Smooth muscle cell (in vitro differentiated cells): ENCODE measurements at regions not wholly inside any gene's neighbourhood (a gene's known extent, or its start where the extent isn't known, plus 50 kb on each side); places are given as distances from the start of the nearest gene placed in this dataset.

Experiments used
- DNase-seq: peaks from one replicate; lab custom pipeline; 2025; ENCODE audit not compliant: unreplicated experiment; lab: John Stamatoyannopoulos, UW
- H2AFZ ChIP-seq: fragments of 200-600 bp; sonication (generic); 2 replicates; pipeline ENCODE4 v1.6.0; 2016; ENCODE audit warnings: antibody characterized with exemption, low read depth, mild to moderate bottlenecking
- H3F3A ChIP-seq: fragments of 200-600 bp; sonication (generic); 2 replicates; pipeline ENCODE4 v1.6.0; 2017; ENCODE audit warnings: antibody characterized with exemption, low read depth
- H3K27ac ChIP-seq: fragments of 200-600 bp; sonication (generic); 2 replicates; pipeline ENCODE4 v1.5.1; 2016; ENCODE audit warnings: low read depth, mild to moderate bottlenecking
- H3K27me3 ChIP-seq: fragments of 200-600 bp; sonication (generic); 2 replicates; pipeline ENCODE4 v1.6.1; 2016; ENCODE audit warnings: low read depth, mild to moderate bottlenecking
- H3K36me3 ChIP-seq: fragments of 200-600 bp; sonication (generic); 2 replicates; pipeline ENCODE4 v1.5.1; 2016; ENCODE audit warnings: low read depth
- H3K4me1 ChIP-seq: fragments of 200-600 bp; sonication (generic); 2 replicates; pipeline ENCODE4 v1.5.1; 2016; ENCODE audit warnings: low read depth
- H3K4me2 ChIP-seq: fragments of 200-600 bp; sonication (generic); 2 replicates; pipeline ENCODE4 v1.6.0; 2016; ENCODE audit warnings: mild to moderate bottlenecking
- H3K4me3 ChIP-seq: fragments of 200-600 bp; sonication (generic); 2 replicates; pipeline ENCODE4 v1.5.1; 2016; ENCODE audit warnings: mild to moderate bottlenecking
- H3K79me2 ChIP-seq: fragments of 200-600 bp; sonication (generic); 2 replicates; pipeline ENCODE4 v1.6.0; 2016; ENCODE audit warnings: low read depth, mild to moderate bottlenecking
- H3K9ac ChIP-seq: fragments of 200-600 bp; sonication (generic); 2 replicates; pipeline ENCODE4 v1.6.0; 2016; ENCODE audit warnings: low read depth
- H3K9me3 ChIP-seq: fragments of 200-600 bp; sonication (generic); replicated peaks from 2 replicates; pipeline ENCODE4 v1.5.1; 2016; ENCODE audit warnings: low read depth
- H4K20me1 ChIP-seq: fragments of 200-600 bp; sonication (generic); 2 replicates; pipeline ENCODE4 v1.6.0; 2016; ENCODE audit warnings: low read depth
- CTCF ChIP-seq: fragments of 200-600 bp; sonication (generic); IDR thresholded peaks from 2 replicates; pipeline ENCODE4 v1.5.1; 2017; ENCODE audit warnings: borderline replicate concordance, mild to moderate bottlenecking, antibody characterized with exemption; ENCODE audit not compliant: insufficient read depth, poor library complexity, severe bottlenecking
- WGBS: methylation state at CpG from one replicate; pipeline ENCODE4 v1.1.7; 2016; ENCODE audit warnings: low lambda C conversion rate; 5-methylcytosine and 5-hydroxymethylcytosine counted together

DNA sequence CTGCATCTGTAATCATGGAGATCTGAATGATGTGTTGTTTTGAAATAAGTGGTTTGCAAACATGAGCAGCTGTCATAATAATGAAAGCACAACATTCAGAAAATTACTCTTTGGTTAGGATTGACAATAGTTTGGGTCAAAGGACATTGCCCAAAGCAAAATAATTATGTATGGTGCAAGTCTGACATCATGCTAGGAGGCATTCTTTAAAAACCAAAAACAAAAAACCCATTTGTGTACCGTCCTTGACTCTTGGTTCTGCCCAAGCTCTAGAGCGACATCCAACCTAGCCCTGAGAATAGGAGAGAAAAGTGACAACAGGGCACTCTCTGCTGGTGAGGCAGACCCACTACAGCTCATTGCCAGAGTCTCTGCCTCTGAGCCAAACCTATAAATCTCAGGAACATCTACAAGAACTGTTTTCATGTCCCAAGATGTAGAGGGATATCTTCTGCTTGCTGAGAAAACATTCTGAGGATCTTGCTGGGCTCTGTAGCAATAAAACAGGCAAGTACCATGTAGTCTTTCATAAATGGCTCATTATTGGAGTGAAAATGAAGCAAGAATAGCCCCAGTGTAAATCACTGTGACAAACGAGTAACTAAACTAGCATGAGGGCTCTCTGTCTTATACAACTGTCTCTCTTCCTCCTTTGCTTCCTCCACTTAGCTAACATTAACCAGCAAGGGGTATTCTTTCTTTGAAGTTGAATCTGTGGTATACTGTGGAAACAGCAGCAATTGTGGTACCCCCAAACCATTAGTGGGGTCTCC is 266.8 kb upstream of the CXCR4 start:
- no peaks in the 10 kb centered on the region for H3K79me2 ChIP-seq
- H3K9ac ChIP-seq = no peak overlapping the region
- H3K4me2 ChIP-seq = no peak overlapping the region
- H3K4me1 ChIP-seq = no peaks in the 10 kb centered on the region
- WGBS = 43% methylated on average over 3 of the region's 3 CpGs
- H2AFZ ChIP-seq = peak overlapping the region; percentile 66
- DNase-seq = no peak
- H3K4me3 ChIP-seq = no peak overlapping the region
- peak; percentile 67 for TF ChIP-seq CTCF
- no peak overlapping the region for H3K27ac ChIP-seq
- H4K20me1 ChIP-seq = no peaks in the 10 kb centered on the region
- H3K27me3 ChIP-seq = no peaks in the 10 kb centered on the region
- H3F3A ChIP-seq = no peaks in the 10 kb centered on the region
- H3K9me3 ChIP-seq = no peaks in the 10 kb centered on the region
- H3K36me3 ChIP-seq = no peaks in the 10 kb centered on the region

DNA sequence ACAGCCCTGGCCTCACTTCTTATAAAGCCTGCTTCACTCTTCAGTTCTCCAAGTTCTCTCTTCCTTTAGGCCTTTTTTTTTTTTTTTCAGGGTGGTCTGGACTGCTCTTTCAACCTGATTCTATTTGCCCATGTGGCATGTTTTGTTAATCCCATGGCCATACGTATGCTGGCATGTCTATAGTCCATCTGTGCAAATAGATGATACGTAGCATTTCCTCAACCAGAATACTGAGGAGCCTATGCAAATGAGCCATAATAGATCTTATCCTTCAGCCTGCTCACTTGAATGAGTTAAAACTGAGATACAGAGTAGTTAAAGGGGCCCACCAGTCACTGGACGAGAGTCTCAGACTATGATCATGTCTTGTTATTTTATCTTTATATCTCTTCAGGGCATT is 265.2 kb upstream of the CXCR4 start:
- Histone ChIP-seq H3K36me3 (no peaks in the 10 kb centered on the region), H3K9ac (no peak overlapping the region), H3K4me1 (no peaks in the 10 kb centered on the region), H4K20me1 (no peaks in the 10 kb centered on the region), H3K4me2 (no peak overlapping the region), H3K4me3 (no peak overlapping the region), H3F3A (no peaks in the 10 kb centered on the region), H3K27me3 (no peaks in the 10 kb centered on the region), H3K79me2 (no peaks in the 10 kb centered on the region), H3K27ac (no peak overlapping the region), H3K9me3 (no peaks in the 10 kb centered on the region), H2AFZ (no peak overlapping the region)
- TF ChIP-seq CTCF = no peak
- DNase-seq = no peak
- WGBS = 77% methylated on average over 3 of the region's 3 CpGs

DNA sequence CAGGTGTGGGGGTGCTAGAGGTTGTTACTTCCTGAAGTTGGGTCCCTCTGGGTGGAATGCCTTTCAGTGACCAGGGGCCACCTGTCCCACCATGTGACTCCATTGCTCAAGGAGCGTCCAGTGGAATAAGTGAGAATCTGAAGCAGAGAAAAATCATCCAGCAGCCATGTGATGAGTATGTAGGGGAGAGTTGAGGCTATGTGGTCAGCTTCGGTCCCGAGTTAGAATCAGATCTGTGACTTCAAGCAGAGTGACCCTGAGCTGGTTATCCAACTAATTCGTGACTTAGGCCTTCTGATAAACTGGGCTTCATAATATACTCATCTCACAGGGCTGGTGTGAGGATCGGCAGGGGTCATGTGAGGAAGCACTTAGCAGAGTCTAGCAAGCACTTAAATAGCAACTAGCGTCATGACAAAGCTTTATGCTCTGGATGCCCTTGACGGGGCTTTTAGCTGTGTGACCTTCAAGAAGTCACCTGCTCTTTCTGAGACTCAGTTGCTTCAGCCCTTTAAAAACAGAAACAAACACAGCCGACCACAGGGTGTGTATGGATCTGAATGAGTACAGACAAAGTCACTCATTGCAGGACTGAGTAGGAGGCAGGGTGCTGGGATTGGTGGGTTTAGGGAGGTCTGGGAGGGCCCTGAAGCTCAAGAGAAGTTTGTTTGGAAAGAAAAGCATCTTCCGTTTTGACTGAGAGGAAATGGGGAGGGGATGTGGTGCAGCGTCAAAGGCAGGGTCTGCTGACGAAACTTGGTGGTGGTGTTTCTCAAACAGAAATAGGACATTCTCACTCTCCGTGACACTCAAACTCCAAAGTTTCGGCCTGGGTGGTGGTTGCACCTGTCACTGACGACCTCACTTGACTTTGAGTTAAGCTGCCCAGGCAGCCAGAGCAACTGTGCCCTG is 264.0 kb upstream of the CXCR4 start:
- H2AFZ ChIP-seq = no peak overlapping the region
- no peak for TF ChIP-seq CTCF
- no peaks in the 10 kb centered on the region for H4K20me1 ChIP-seq

More for the DNA sequence above, 264.0 kb upstream of the CXCR4 start:
- Histone ChIP-seq H3K27me3 (no peaks in the 10 kb centered on the region), H3K4me3 (no peak overlapping the region), H3K27ac (no peak overlapping the region), H3K4me1 (no peaks in the 10 kb centered on the region), H3K79me2 (no peaks in the 10 kb centered on the region), H3K36me3 (no peaks in the 10 kb centered on the region), H3F3A (no peaks in the 10 kb centered on the region), H3K9ac (no peak overlapping the region), H3K4me2 (no peak overlapping the region), H3K9me3 (no peaks in the 10 kb centered on the region)
- WGBS = 84% methylated on average over 14 of the region's 14 CpGs
- DNase-seq = no peak
